GM12878 (cell line): ENCODE measurements at regions not wholly inside any gene's neighbourhood (a gene's known extent, or its start where the extent isn't known, plus 50 kb on each side); places are given as distances from the start of the nearest gene placed in this dataset.

Source experiments
- CBX5 ChIP-seq: sonication (generic); IDR thresholded peaks from 2 replicates; pipeline ENCODE4 v1.6.1; 2016; ENCODE audit warnings: low read depth, moderate library complexity, mild to moderate bottlenecking, inconsistent platforms
- EP300 ChIP-seq, 2 experiments: fragments of 150-350 bp in 1 of 2; IDR thresholded peaks; 2 replicates each; pipeline ENCODE4 v1.6.1; 2011 to 2012; ENCODE audit warnings: low read depth in 2 of 2, low read length in 2 of 2, borderline replicate concordance in 1 of 2, improper control_type of control experiment in 1 of 2, inconsistent platforms in 1 of 2; ENCODE audit not compliant: control insufficient read depth in 1 of 2
- EZH2 ChIP-seq: IDR thresholded peaks from 2 replicates; pipeline ENCODE4 v1.6.1; 2012; ENCODE audit warnings: low read depth, mild to moderate bottlenecking, control low read depth, inconsistent platforms, low read length, borderline replicate concordance; ENCODE audit not compliant: control insufficient read depth
- GATAD2B ChIP-seq: fragments of 450-650 bp; conservative IDR thresholded peaks from 2 replicates; pipeline ENCODE4 v1.6.1; 2017; ENCODE audit warnings: low read depth, mild to moderate bottlenecking, moderate library complexity
- HCFC1 ChIP-seq: fragments of 150-350 bp; IDR thresholded peaks from 2 replicates; pipeline ENCODE4 v1.6.1; 2014; ENCODE audit warnings: low read length
- HDAC6 ChIP-seq: fragments of 200-600 bp; sonication (generic); IDR thresholded peaks from one replicate; pipeline ENCODE4 v1.8.0; 2017; ENCODE audit warnings: antibody characterized with exemption; ENCODE audit not compliant: unreplicated experiment
- NKRF ChIP-seq: fragments of 450-650 bp; conservative IDR thresholded peaks from 2 replicates; pipeline ENCODE4 v1.6.1; 2017; ENCODE audit warnings: mild to moderate bottlenecking, moderate library complexity
- NR2F1 ChIP-seq: fragments of 450-650 bp; conservative IDR thresholded peaks from 2 replicates; pipeline ENCODE4 v1.6.1; 2017; ENCODE audit warnings: mild to moderate bottlenecking
- PBX3 ChIP-seq: IDR thresholded peaks from 2 replicates; pipeline ENCODE4 v1.6.1; 2011; ENCODE audit warnings: mild to moderate bottlenecking, low read depth, low read length, moderate library complexity; ENCODE audit not compliant: insufficient replicate concordance
- PML ChIP-seq: IDR thresholded peaks from 2 replicates; pipeline ENCODE4 v1.6.1; 2012; ENCODE audit warnings: low read length, inconsistent platforms
- PRDM15 ChIP-seq: fragments of 450-650 bp; formaldehyde crosslinking; IDR thresholded peaks from 2 replicates; pipeline ENCODE4 v1.4.0; 2020; ENCODE audit warnings: mild to moderate bottlenecking, moderate library complexity
- SPI1 ChIP-seq: IDR thresholded peaks from 2 replicates; pipeline ENCODE4 v1.6.1; 2011; ENCODE audit warnings: low read depth, mild to moderate bottlenecking, low read length, moderate library complexity, borderline replicate concordance; ENCODE audit not compliant: insufficient read depth
- ZNF687 ChIP-seq: fragments of 450-650 bp; IDR thresholded peaks from 2 replicates; pipeline ENCODE4 v1.6.1; 2017; ENCODE audit warnings: mild to moderate bottlenecking, moderate library complexity

GRCh38 chrX:39613997-39614679 is 483.6 kb downstream of the BCOR start (continued):
- TF ChIP-seq ZNF687: no peak
- TF ChIP-seq PML: no peak
- no peak for TF ChIP-seq GATAD2B
- no peak for TF ChIP-seq PRDM15 (CRISPR knock-in tag)
- TF ChIP-seq SPI1: no peak
- TF ChIP-seq CBX5: no peak
- TF ChIP-seq HCFC1: no peak
- no peak for TF ChIP-seq EZH2
- 0 out of 4 replicates have a peak, but pooled peaks of 1 of the 2 experiments have one; percentile 25 for TF ChIP-seq EP300 (IDR thresholded peaks at IDR 0.05; ENCODE audit: borderline replicate concordance in 1 of 2, control insufficient read depth in 1 of 2, low read depth in 2 of 2, low read length in 2 of 2)
- TF ChIP-seq NR2F1: peak; percentile 84
- no peak for TF ChIP-seq PBX3
- TF ChIP-seq NKRF: no peak
- TF ChIP-seq HDAC6: no peak
